ENCODE measurements at regions not wholly inside any gene's neighbourhood (a gene's known extent, or its start where the extent isn't known, plus 50 kb on each side); places are given as distances from the start of the nearest gene placed in this dataset.

DNA sequence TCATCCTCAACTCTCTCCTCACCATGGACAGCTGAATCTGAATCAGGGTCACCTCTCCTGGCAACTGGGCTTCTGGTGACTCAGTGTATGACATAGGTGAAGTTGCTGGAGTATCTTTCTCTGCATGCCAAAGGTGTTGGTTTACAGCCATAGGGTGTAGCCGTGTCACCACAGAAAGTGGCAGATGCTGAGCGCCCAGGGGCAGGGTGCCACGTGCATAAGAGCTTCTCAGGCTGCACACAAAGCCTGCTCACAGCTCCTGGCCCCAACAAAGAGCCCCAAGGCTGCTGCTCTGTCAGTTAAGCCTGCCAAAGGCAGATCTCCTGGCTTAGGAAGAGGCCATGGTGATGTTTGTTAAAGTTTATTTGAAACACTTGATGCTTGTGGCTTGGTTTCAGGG is 297.7 kb upstream of the WWC1 start:
- TF ChIP-seq POLR2AphosphoS5 (IDR thresholded peaks at IDR 0.05; ENCODE audit: borderline replicate concordance, low read depth, low read length) (no peak), EZH2 (IDR thresholded peaks at IDR 0.05) (no peak)
